Keratinocyte (primary cell): ENCODE measurements at regions not wholly inside any gene's neighbourhood (a gene's known extent, or its start where the extent isn't known, plus 50 kb on each side); places are given as distances from the start of the nearest gene placed in this dataset.

Experiments used
- DNase-seq: peaks from one replicate; pipeline ENCODE4 v3.0.0-alpha.2; 2011; ENCODE audit warnings: low read depth, missing footprints, low spot score
- FAIRE-seq: peaks from 2 replicates; lab custom pipeline; 2011; peaks lifted over from hg19 to GRCh38; lab: Jason Lieb, UNC
- H2AFZ ChIP-seq: 2 replicates; pipeline ENCODE4 v1.6.0; 2012; ENCODE audit warnings: low read length, control low read depth, inconsistent platforms; ENCODE audit not compliant: control insufficient read depth
- H3K27ac ChIP-seq: 2 replicates; pipeline ENCODE4 v1.5.1; 2011; ENCODE audit warnings: low read length; ENCODE audit not compliant: control insufficient read depth, insufficient read depth
- H3K27me3 ChIP-seq: 3 replicates; pipeline ENCODE4 v1.6.0; 2011; ENCODE audit warnings: low read length; ENCODE audit not compliant: control insufficient read depth, insufficient read depth; ENCODE audit errors: extremely low read depth
- H3K36me3 ChIP-seq, 2 experiments: 2 replicates in 1 of 2; 3 replicates in 1 of 2; pipeline ENCODE4 v1.5.1; 2011; ENCODE audit warnings: low read length in 2 of 2, mild to moderate bottlenecking in 1 of 2; ENCODE audit not compliant: control insufficient read depth in 2 of 2, insufficient read depth in 2 of 2; ENCODE audit errors: extremely low read depth in 1 of 2
- H3K4me1 ChIP-seq: 3 replicates; pipeline ENCODE4 v1.5.1; 2011; ENCODE audit warnings: low read length; ENCODE audit not compliant: control insufficient read depth, insufficient read depth; ENCODE audit errors: extremely low read depth
- H3K4me2 ChIP-seq: 3 replicates; pipeline ENCODE4 v1.6.0; 2011; ENCODE audit warnings: low read depth, low read length; ENCODE audit not compliant: control insufficient read depth, insufficient read depth; ENCODE audit errors: extremely low read depth
- H3K4me3 ChIP-seq, 3 experiments: fragments of 200-600 bp in 1 of 3; sonication (generic) in 1 of 3; 2 replicates in 2 of 3; 3 replicates in 1 of 3; pipeline ENCODE4 v1.5.1; 2011 to 2016; ENCODE audit warnings: low read length in 3 of 3, mild to moderate bottlenecking in 3 of 3, control low read depth in 2 of 3, inconsistent platforms in 1 of 3, low read depth in 1 of 3, mixed read lengths in 1 of 3, mixed run types in 1 of 3, moderate library complexity in 1 of 3; ENCODE audit not compliant: control insufficient read depth in 2 of 3, insufficient read depth in 2 of 3; ENCODE audit errors: extremely low read depth in 1 of 3
- H3K79me2 ChIP-seq: 2 replicates; pipeline ENCODE4 v1.6.0; 2012; ENCODE audit warnings: low read length; ENCODE audit not compliant: control insufficient read depth, insufficient read depth
- H3K9ac ChIP-seq: 3 replicates; pipeline ENCODE4 v1.6.0; 2011; ENCODE audit warnings: low read length; ENCODE audit not compliant: control insufficient read depth, insufficient read depth; ENCODE audit errors: extremely low read depth
- H3K9me1 ChIP-seq: 3 replicates; pipeline ENCODE4 v1.6.0; 2011; ENCODE audit warnings: low read length; ENCODE audit not compliant: control insufficient read depth, insufficient read depth; ENCODE audit errors: extremely low read depth
- H3K9me3 ChIP-seq: 2 replicates; pipeline ENCODE4 v1.5.1; 2012; ENCODE audit warnings: low read depth, low read length; ENCODE audit not compliant: control insufficient read depth
- H4K20me1 ChIP-seq: 3 replicates; pipeline ENCODE4 v1.6.0; 2011; ENCODE audit warnings: low read length; ENCODE audit not compliant: control insufficient read depth, insufficient read depth; ENCODE audit errors: extremely low read depth
- CTCF ChIP-seq, 3 experiments: IDR thresholded peaks in 1 of 3; conservative IDR thresholded peaks in 1 of 3; optimal IDR thresholded peaks in 1 of 3; 2 replicates in 2 of 3; 3 replicates in 1 of 3; pipeline versions ENCODE3 to v1.5.1; 2011; ENCODE audit warnings: low read length in 3 of 3, mild to moderate bottlenecking in 3 of 3, moderate library complexity in 2 of 3, control low read depth in 1 of 3, inconsistent platforms in 1 of 3; ENCODE audit not compliant: insufficient read depth in 2 of 3; ENCODE audit errors: extremely low read depth in 1 of 3
- EZH2 ChIP-seq: IDR thresholded peaks from one replicate; pipeline ENCODE4 v1.6.1; 2012; ENCODE audit warnings: inconsistent platforms, mild to moderate bottlenecking, low read length, moderate library complexity
- dilution Hi-C: fragments of 300-500 bp; cut with MboI; formaldehyde crosslinking; loops from one replicate; pipeline ENCODE4 v1.7.0; 2020; ENCODE audit warnings: low sequenced_read_pairs; ENCODE audit not compliant: extremely low pct_ligation_motif_present

GRCh38 chr2:5385596-5385995 is 306.6 kb upstream of the SOX11 start:
- Histone ChIP-seq H3K9me1 (no peaks in the 10 kb centered on the region), H4K20me1 (no peaks in the 10 kb centered on the region), H3K27me3 (no peaks in the 10 kb centered on the region), H2AFZ (no peak overlapping the region), H3K4me3 (no peak overlapping the region), H3K9me3 (peaks cover 2% of the 10 kb centered on the region), H3K36me3 (no peaks in the 10 kb centered on the region), H3K27ac (no peak overlapping the region), H3K79me2 (no peaks in the 10 kb centered on the region), H3K4me1 (no peaks in the 10 kb centered on the region), H3K9ac (no peak overlapping the region), H3K4me2 (no peak overlapping the region)
- FAIRE-seq (no peak), DNase-seq (no peak)
- TF ChIP-seq CTCF (optimal IDR thresholded peaks at IDR 0.05 in 1 of 3, IDR thresholded peaks at IDR 0.05 in 1 of 3, conservative IDR thresholded peaks at IDR 0.05 in 1 of 3; ENCODE audit: extremely low read depth in 1 of 3, insufficient read depth in 2 of 3, low read length in 3 of 3) (no peak), EZH2 (no peak)
- dilution Hi-C loops, result no loop called here

DNA sequence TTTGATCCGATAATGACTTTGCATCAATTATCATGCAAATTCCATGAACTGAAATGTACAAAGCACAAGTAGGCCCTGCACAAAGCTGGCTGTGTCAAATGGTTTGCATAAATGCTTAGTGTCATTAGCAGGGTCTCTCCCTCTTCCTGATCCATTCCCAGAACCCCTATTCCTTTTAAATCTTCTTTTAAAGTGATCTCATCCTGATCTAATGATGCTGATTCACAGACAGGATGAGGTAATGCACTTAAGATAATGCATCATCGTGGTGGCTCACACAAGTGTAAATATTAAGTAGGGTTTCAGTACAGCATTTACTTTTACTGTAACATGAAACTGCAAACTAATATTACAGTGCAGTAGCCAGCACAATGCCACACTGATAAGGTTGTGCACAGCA is 304.8 kb upstream of the SOX11 start:
- Histone ChIP-seq H3K36me3 (no peaks in the 10 kb centered on the region), H3K9ac (no peak overlapping the region), H3K9me3 (no peaks in the 10 kb centered on the region), H3K27ac (no peak overlapping the region), H4K20me1 (no peaks in the 10 kb centered on the region), H3K4me3 (no peak overlapping the region), H3K4me2 (no peak overlapping the region), H2AFZ (no peak overlapping the region), H3K9me1 (no peaks in the 10 kb centered on the region), H3K4me1 (no peaks in the 10 kb centered on the region), H3K27me3 (no peaks in the 10 kb centered on the region), H3K79me2 (no peaks in the 10 kb centered on the region)
- TF ChIP-seq CTCF (optimal IDR thresholded peaks at IDR 0.05 in 1 of 3, IDR thresholded peaks at IDR 0.05 in 1 of 3, conservative IDR thresholded peaks at IDR 0.05 in 1 of 3; ENCODE audit: extremely low read depth in 1 of 3, insufficient read depth in 2 of 3, low read length in 3 of 3), result no peak
- TF ChIP-seq EZH2, result no peak
- DNase-seq, result no peak
- dilution Hi-C loops, result no loop called here
- no peak for FAIRE-seq
